ENCODE measurements at regions not wholly inside any gene's neighbourhood (a gene's known extent, or its start where the extent isn't known, plus 50 kb on each side); places are given as distances from the start of the nearest gene placed in this dataset.

DNA sequence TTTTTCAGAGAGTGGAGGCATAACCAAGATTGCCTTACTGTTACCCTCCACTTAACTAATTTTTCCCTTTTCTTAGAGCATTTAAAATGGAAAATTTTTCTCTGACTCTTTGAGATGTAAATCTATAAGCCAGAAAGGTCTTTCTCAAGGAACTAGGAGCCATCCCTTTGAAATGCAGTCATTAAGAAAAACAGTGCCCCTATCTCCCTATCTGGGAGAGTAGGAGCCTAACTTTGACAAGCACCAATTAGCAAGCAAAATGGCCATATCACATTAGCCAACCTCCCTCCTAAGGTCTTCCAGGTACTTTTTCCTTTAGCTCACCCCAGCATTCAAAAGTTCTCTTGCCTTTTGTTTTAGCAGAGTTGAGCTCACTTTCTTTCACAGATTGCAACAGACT, 570.5 kb downstream of the EPHA7 start:
- H3K9ac ChIP-seq (ENCODE audit: low read length) = no peak overlapping the region
- no peaks in the 10 kb centered on the region for H3K9me3 ChIP-seq (ENCODE audit: low read length)
- no peaks in the 10 kb centered on the region for H3K79me2 ChIP-seq (replicated peaks; ENCODE audit: insufficient read depth, low read length)
- H3K27me3 ChIP-seq (ENCODE audit: insufficient read depth, low read depth, low read length) = no peaks in the 10 kb centered on the region
- no peak overlapping the region for H2AFZ ChIP-seq (ENCODE audit: low read depth, low read length)
- H3K4me3 ChIP-seq (ENCODE audit: low read length) = no peak overlapping the region
- no peaks in the 10 kb centered on the region for H4K20me1 ChIP-seq (ENCODE audit: insufficient read depth)
- H3F3A ChIP-seq (ENCODE audit: insufficient read depth, low read length, poor library complexity, severe bottlenecking) = no peaks in the 10 kb centered on the region
- H3K4me2 ChIP-seq (ENCODE audit: low read length) = no peak overlapping the region
- TF ChIP-seq TAF1 (IDR thresholded peaks at IDR 0.05; ENCODE audit: low read depth) = no peak
- no peak for TF ChIP-seq SMC3 (conservative IDR thresholded peaks at IDR 0.05; ENCODE audit: poor library complexity)
- no peak for TF ChIP-seq RAD21 (conservative IDR thresholded peaks at IDR 0.05)
- TF ChIP-seq MXI1 (conservative IDR thresholded peaks at IDR 0.05; ENCODE audit: poor library complexity, severe bottlenecking) = no peak
- TF ChIP-seq POLR2AphosphoS5 (IDR thresholded peaks at IDR 0.05) = no peak
- no peak for TF ChIP-seq EP300 (conservative IDR thresholded peaks at IDR 0.05; ENCODE audit: poor library complexity, severe bottlenecking)
- TF ChIP-seq EZH2 (IDR thresholded peaks at IDR 0.05; ENCODE audit: borderline replicate concordance, insufficient read depth, low read length, poor library complexity, severe bottlenecking) = no peak
- TF ChIP-seq CTCF (IDR thresholded peaks at IDR 0.05; ENCODE audit: poor library complexity, severe bottlenecking) = no peak
- TF ChIP-seq, protein P1, sequence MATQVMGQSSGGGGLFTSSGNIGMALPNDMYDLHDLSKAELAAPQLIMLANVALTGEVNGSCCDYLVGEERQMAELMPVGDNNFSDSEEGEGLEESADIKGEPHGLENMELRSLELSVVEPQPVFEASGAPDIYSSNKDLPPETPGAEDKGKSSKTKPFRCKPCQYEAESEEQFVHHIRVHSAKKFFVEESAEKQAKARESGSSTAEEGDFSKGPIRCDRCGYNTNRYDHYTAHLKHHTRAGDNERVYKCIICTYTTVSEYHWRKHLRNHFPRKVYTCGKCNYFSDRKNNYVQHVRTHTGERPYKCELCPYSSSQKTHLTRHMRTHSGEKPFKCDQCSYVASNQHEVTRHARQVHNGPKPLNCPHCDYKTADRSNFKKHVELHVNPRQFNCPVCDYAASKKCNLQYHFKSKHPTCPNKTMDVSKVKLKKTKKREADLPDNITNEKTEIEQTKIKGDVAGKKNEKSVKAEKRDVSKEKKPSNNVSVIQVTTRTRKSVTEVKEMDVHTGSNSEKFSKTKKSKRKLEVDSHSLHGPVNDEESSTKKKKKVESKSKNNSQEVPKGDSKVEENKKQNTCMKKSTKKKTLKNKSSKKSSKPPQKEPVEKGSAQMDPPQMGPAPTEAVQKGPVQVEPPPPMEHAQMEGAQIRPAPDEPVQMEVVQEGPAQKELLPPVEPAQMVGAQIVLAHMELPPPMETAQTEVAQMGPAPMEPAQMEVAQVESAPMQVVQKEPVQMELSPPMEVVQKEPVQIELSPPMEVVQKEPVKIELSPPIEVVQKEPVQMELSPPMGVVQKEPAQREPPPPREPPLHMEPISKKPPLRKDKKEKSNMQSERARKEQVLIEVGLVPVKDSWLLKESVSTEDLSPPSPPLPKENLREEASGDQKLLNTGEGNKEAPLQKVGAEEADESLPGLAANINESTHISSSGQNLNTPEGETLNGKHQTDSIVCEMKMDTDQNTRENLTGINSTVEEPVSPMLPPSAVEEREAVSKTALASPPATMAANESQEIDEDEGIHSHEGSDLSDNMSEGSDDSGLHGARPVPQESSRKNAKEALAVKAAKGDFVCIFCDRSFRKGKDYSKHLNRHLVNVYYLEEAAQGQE (IDR thresholded peaks at IDR 0.05; ENCODE audit: borderline replicate concordance) = no peak
- H3K27ac ChIP-seq (ENCODE audit: low read length) = no peak overlapping the region
- no peaks in the 10 kb centered on the region for H3K9me2 ChIP-seq (ENCODE audit: insufficient read depth, low read length)
- no peaks in the 10 kb centered on the region for H3K36me3 ChIP-seq (ENCODE audit: insufficient read depth, low read length)

GRCh38 chr6:92848459-92848858, 570.9 kb downstream of the EPHA7 start:
- no peak overlapping the region for H3K4me3 ChIP-seq (ENCODE audit: low read length)
- H3K27ac ChIP-seq (ENCODE audit: low read length) = no peak overlapping the region
- no peak overlapping the region for H3K4me2 ChIP-seq (ENCODE audit: low read length)
- H3K27me3 ChIP-seq (ENCODE audit: insufficient read depth, low read depth, low read length) = no peaks in the 10 kb centered on the region
- no peaks in the 10 kb centered on the region for H3K79me2 ChIP-seq (replicated peaks; ENCODE audit: insufficient read depth, low read length)
- H3K9ac ChIP-seq (ENCODE audit: low read length) = no peak overlapping the region
- H3K9me2 ChIP-seq (ENCODE audit: insufficient read depth, low read length) = no peaks in the 10 kb centered on the region
- no peaks in the 10 kb centered on the region for H4K20me1 ChIP-seq (ENCODE audit: insufficient read depth)
- TF ChIP-seq EP300 (conservative IDR thresholded peaks at IDR 0.05; ENCODE audit: poor library complexity, severe bottlenecking) (no peak), EZH2 (IDR thresholded peaks at IDR 0.05; ENCODE audit: borderline replicate concordance, insufficient read depth, low read length, poor library complexity, severe bottlenecking) (no peak), TAF1 (IDR thresholded peaks at IDR 0.05; ENCODE audit: low read depth) (no peak)
- no peaks in the 10 kb centered on the region for H3K36me3 ChIP-seq (ENCODE audit: insufficient read depth, low read length)
- no peak overlapping the region for H2AFZ ChIP-seq (ENCODE audit: low read depth, low read length)
- H3F3A ChIP-seq (ENCODE audit: insufficient read depth, low read length, poor library complexity, severe bottlenecking) = no peaks in the 10 kb centered on the region
- no peaks in the 10 kb centered on the region for H3K9me3 ChIP-seq (ENCODE audit: low read length)

- Histone ChIP-seq H3K9ac (ENCODE audit: low read length) (no peak overlapping the region), H3K9me2 (ENCODE audit: insufficient read depth, low read length) (no peaks in the 10 kb centered on the region), H4K20me1 (ENCODE audit: insufficient read depth) (no peaks in the 10 kb centered on the region), H3K4me2 (ENCODE audit: low read length) (no peak overlapping the region), H3K36me3 (ENCODE audit: insufficient read depth, low read length) (no peaks in the 10 kb centered on the region), H3K4me3 (ENCODE audit: low read length) (no peak overlapping the region), H3K27me3 (ENCODE audit: insufficient read depth, low read depth, low read length) (no peaks in the 10 kb centered on the region), H3K27ac (ENCODE audit: low read length) (no peak overlapping the region), H3K79me2 (replicated peaks; ENCODE audit: insufficient read depth, low read length) (no peaks in the 10 kb centered on the region), H2AFZ (ENCODE audit: low read depth, low read length) (no peak overlapping the region), H3K9me3 (ENCODE audit: low read length) (no peaks in the 10 kb centered on the region), H3F3A (ENCODE audit: insufficient read depth, low read length, poor library complexity, severe bottlenecking) (no peaks in the 10 kb centered on the region)
- TF ChIP-seq RAD21 (conservative IDR thresholded peaks at IDR 0.05) = no peak
- TF ChIP-seq MXI1 (conservative IDR thresholded peaks at IDR 0.05; ENCODE audit: poor library complexity, severe bottlenecking) = no peak
- TF ChIP-seq, protein P1 (IDR thresholded peaks at IDR 0.05; ENCODE audit: borderline replicate concordance) = no peak
- no peak for TF ChIP-seq CTCF (IDR thresholded peaks at IDR 0.05; ENCODE audit: poor library complexity, severe bottlenecking)
- no peak for TF ChIP-seq EZH2 (IDR thresholded peaks at IDR 0.05; ENCODE audit: borderline replicate concordance, insufficient read depth, low read length, poor library complexity, severe bottlenecking)
- TF ChIP-seq TAF1 (IDR thresholded peaks at IDR 0.05; ENCODE audit: low read depth) = no peak
- TF ChIP-seq SMC3 (conservative IDR thresholded peaks at IDR 0.05; ENCODE audit: poor library complexity) = no peak
- TF ChIP-seq EP300 (conservative IDR thresholded peaks at IDR 0.05; ENCODE audit: poor library complexity, severe bottlenecking) = no peak
- no peak for TF ChIP-seq POLR2AphosphoS5 (IDR thresholded peaks at IDR 0.05)
These were observed 571.4 kb downstream of the EPHA7 start for GRCh38 chr6:92847988-92848387.
